Osteoblast (primary cell): ENCODE measurements at regions not wholly inside any gene's neighbourhood (a gene's known extent, or its start where the extent isn't known, plus 50 kb on each side); places are given as distances from the start of the nearest gene placed in this dataset.
A peak's percentile ranks its signal among the peaks of the same experiment; 100 is the strongest.

ENCODE experiments used
- DNase-seq: peaks from one replicate; pipeline ENCODE4 v3.0.0; 2011; ENCODE audit warnings: low spot score, mixed read lengths; ENCODE audit not compliant: insufficient read length; ENCODE audit errors: missing footprints
- H2AFZ ChIP-seq: 2 replicates; pipeline ENCODE4 v1.6.0; 2011; ENCODE audit warnings: mild to moderate bottlenecking, low read length
- H3K27ac ChIP-seq: 2 replicates; pipeline ENCODE4 v1.5.1; 2011; ENCODE audit warnings: mild to moderate bottlenecking, low read depth, low read length, moderate library complexity
- H3K27me3 ChIP-seq: 2 replicates; pipeline ENCODE4 v1.6.0; 2012; ENCODE audit warnings: mild to moderate bottlenecking, control low read depth, inconsistent platforms, low read length, moderate library complexity; ENCODE audit not compliant: insufficient read depth
- H3K36me3 ChIP-seq: 2 replicates; pipeline ENCODE4 v1.5.1; 2011; ENCODE audit warnings: mild to moderate bottlenecking, low read length, control low read depth, moderate library complexity; ENCODE audit not compliant: insufficient read depth
- H3K4me1 ChIP-seq: 2 replicates; pipeline ENCODE4 v1.5.1; 2011; ENCODE audit warnings: mild to moderate bottlenecking, low read length, control low read depth, moderate library complexity; ENCODE audit not compliant: insufficient read depth
- H3K4me2 ChIP-seq: 2 replicates; pipeline ENCODE4 v1.6.0; 2011; ENCODE audit warnings: mild to moderate bottlenecking, low read length; ENCODE audit not compliant: insufficient read depth
- H3K4me3 ChIP-seq: fragments of 200-600 bp; sonication (generic); 3 replicates; pipeline ENCODE4 v1.5.1; 2012; ENCODE audit warnings: mild to moderate bottlenecking, low read length, inconsistent platforms; ENCODE audit not compliant: insufficient read depth
- H3K79me2 ChIP-seq: 2 replicates; pipeline ENCODE4 v1.6.0; 2012; ENCODE audit warnings: mild to moderate bottlenecking, low read length, control low read depth, inconsistent platforms; ENCODE audit not compliant: insufficient read depth
- H3K9me3 ChIP-seq: 2 replicates; pipeline ENCODE4 v1.5.1; 2011; ENCODE audit warnings: low read depth, low read length, control low read depth
- H4K20me1 ChIP-seq: 2 replicates; pipeline ENCODE4 v1.6.0; 2012; ENCODE audit warnings: mild to moderate bottlenecking, low read length, control low read depth; ENCODE audit not compliant: insufficient read depth
- TF ChIP-seq, protein P1 (sequence below): IDR thresholded peaks from 2 replicates; pipeline ENCODE4 v1.5.1; 2011; ENCODE audit warnings: mild to moderate bottlenecking, low read depth, low read length, moderate library complexity; ENCODE audit errors: extremely low read depth

DNA sequence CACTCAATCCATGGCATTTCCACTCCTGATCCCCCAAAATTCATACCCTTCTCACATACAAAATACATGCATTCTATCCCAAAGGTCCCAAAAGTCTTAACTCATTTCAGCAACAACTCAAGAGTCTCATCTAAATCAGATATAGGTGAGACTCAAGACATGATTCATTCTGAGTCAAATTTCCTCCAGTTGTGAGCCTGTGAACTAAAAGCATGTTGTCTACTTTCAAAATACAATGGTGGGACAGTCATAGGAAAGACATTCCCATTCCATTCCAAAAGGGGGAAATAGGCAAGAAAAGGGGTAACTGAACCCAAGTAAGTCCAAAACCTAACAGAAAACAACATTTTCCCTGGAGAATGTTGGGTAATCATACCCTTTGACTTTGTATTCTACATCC, 103.3 kb downstream of the C12orf75 start:
- Histone ChIP-seq H3K27me3 (no peaks in the 10 kb centered on the region), H3K4me3 (no peak overlapping the region), H3K4me2 (no peak overlapping the region), H3K27ac (peak overlapping the region; percentile 3), H2AFZ (no peak overlapping the region), H3K36me3 (no peaks in the 10 kb centered on the region), H3K4me1 (peaks cover 3% of the 10 kb centered on the region), H3K79me2 (no peaks in the 10 kb centered on the region), H4K20me1 (no peaks in the 10 kb centered on the region), H3K9me3 (no peaks in the 10 kb centered on the region)
- TF ChIP-seq, protein P1, sequence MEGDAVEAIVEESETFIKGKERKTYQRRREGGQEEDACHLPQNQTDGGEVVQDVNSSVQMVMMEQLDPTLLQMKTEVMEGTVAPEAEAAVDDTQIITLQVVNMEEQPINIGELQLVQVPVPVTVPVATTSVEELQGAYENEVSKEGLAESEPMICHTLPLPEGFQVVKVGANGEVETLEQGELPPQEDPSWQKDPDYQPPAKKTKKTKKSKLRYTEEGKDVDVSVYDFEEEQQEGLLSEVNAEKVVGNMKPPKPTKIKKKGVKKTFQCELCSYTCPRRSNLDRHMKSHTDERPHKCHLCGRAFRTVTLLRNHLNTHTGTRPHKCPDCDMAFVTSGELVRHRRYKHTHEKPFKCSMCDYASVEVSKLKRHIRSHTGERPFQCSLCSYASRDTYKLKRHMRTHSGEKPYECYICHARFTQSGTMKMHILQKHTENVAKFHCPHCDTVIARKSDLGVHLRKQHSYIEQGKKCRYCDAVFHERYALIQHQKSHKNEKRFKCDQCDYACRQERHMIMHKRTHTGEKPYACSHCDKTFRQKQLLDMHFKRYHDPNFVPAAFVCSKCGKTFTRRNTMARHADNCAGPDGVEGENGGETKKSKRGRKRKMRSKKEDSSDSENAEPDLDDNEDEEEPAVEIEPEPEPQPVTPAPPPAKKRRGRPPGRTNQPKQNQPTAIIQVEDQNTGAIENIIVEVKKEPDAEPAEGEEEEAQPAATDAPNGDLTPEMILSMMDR: no peak
- peak; percentile 68 for DNase-seq

DNA sequence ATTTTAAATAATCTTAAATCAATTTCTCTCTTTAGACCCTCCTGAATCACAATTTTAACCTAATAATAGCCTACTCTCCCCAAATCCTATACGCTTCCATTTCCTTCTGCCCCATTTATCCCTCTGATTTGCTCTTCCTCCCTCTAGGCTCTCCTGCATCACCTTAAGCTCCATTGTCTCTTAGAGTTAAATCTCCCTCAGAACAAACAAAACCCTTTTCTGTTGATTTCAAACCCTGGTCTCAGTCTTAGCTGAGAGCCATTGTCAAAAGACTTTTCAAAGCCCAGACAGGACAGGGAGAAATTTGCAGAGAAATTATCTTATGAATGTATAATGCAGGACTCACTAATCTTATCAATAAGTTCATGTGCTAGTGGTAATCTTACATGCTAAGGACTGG, 106.1 kb downstream of the C12orf75 start:
- peaks cover 3% of the 10 kb centered on the region for H3K4me1 ChIP-seq
- no peak for DNase-seq
- H3K36me3 ChIP-seq: no peaks in the 10 kb centered on the region
- H3K79me2 ChIP-seq: no peaks in the 10 kb centered on the region
- H4K20me1 ChIP-seq: no peaks in the 10 kb centered on the region
- H3K4me2 ChIP-seq: no peak overlapping the region
- TF ChIP-seq, protein P1: no peak
- no peaks in the 10 kb centered on the region for H3K27me3 ChIP-seq
- H3K9me3 ChIP-seq: no peaks in the 10 kb centered on the region
- no peak overlapping the region for H3K4me3 ChIP-seq
- no peak overlapping the region for H2AFZ ChIP-seq
- no peak overlapping the region for H3K27ac ChIP-seq

DNA sequence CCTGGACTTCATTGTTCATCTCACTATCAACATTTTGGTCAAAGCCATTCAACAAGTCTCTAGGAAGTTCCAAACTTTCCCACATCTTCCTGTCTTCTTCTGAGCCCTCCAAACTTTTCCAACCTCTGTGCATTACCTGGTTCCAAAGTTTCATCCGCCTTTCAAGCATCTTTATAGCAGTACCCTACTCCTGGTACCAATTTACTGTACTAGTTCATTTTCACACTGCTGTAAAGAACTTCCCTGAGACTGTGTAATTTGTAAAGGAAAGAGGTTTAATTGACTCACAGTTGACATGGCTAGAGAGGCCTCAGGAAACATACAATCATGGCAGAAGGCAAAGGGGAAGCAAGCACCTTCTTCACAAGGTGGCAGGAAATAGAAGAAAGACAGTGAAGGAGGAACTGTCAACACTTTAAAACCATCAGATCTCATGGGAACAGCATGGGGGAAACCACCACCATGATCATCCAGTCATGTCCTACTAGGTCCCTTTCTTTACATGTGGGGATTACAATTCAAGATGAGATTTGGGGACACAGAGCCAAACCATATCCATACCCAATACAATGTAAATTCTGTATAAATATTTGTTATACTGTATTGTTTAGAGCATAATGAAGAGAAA, 109.7 kb downstream of the C12orf75 start:
- Histone ChIP-seq H3K36me3 (no peaks in the 10 kb centered on the region), H3K4me2 (no peak overlapping the region), H3K4me1 (peaks cover 9% of the 10 kb centered on the region), H4K20me1 (no peaks in the 10 kb centered on the region), H3K27ac (no peak overlapping the region), H3K79me2 (no peaks in the 10 kb centered on the region), H2AFZ (no peak overlapping the region), H3K27me3 (no peaks in the 10 kb centered on the region), H3K9me3 (no peaks in the 10 kb centered on the region), H3K4me3 (no peak overlapping the region)
- TF ChIP-seq, protein P1: no peak
- DNase-seq: no peak

DNA sequence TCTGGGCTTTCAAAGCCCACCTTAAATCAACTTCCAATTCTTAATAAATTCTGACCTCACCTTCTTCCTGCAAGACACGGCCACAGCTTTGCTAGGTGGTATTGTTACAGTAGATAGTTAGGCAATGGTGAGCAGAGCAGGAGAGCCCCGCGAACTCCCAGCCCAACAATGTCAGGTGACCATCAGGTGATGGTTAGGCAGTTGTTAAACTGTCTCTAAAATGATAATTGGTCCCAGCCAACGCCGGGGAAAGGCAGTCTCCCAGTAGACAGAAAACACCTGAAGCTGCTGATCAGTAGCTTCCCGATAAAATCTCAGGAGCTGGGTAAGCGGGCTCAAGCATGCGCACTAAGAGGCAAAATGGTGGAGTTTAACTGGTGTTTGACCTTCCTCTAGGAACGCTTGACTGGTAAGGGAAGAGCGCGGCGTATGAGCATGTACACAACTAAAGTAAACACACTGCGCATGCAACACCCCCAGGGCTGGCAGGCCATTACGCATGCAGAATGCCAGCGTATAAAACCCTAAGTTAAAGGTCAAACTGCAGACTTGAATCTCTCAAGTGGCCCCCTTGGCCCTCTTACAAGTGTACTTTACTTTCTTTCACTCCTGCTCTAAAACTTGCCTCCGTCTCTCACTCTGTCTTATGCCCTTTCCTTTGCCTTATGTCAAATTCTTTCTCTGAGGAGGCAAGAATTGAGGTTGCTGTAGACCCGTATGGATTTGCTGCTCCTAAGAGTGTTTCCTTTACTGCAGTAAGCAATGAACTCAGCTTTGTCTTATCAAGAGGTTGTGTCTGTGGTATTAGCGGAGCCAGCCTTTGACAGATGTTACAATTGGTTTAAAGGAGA, 113.5 kb downstream of the C12orf75 start:
- H3K4me2 ChIP-seq: no peak overlapping the region
- no peak for DNase-seq

More for the DNA sequence above, 113.5 kb downstream of the C12orf75 start:
- Histone ChIP-seq H3K9me3 (no peaks in the 10 kb centered on the region), H3K4me1 (peaks cover 18% of the 10 kb centered on the region), H4K20me1 (no peaks in the 10 kb centered on the region), H3K4me3 (no peak overlapping the region), H3K27ac (no peak overlapping the region), H3K79me2 (no peaks in the 10 kb centered on the region), H3K27me3 (peaks cover 4% of the 10 kb centered on the region), H2AFZ (no peak overlapping the region), H3K36me3 (no peaks in the 10 kb centered on the region)
- TF ChIP-seq, protein P1: no peak
